Keratinocyte (primary cell): ENCODE measurements at regions not wholly inside any gene's neighbourhood (a gene's known extent, or its start where the extent isn't known, plus 50 kb on each side); places are given as distances from the start of the nearest gene placed in this dataset.

Experiments
- CTCF ChIP-seq, 3 experiments: IDR thresholded peaks in 1 of 3; conservative IDR thresholded peaks in 1 of 3; optimal IDR thresholded peaks in 1 of 3; 2 replicates in 2 of 3; 3 replicates in 1 of 3; pipeline versions ENCODE3 to v1.5.1; 2011; ENCODE audit warnings: low read length in 3 of 3, mild to moderate bottlenecking in 3 of 3, moderate library complexity in 2 of 3, control low read depth in 1 of 3, inconsistent platforms in 1 of 3; ENCODE audit not compliant: insufficient read depth in 2 of 3; ENCODE audit errors: extremely low read depth in 1 of 3
- EZH2 ChIP-seq: IDR thresholded peaks from one replicate; pipeline ENCODE4 v1.6.1; 2012; ENCODE audit warnings: inconsistent platforms, mild to moderate bottlenecking, low read length, moderate library complexity

- no peak for TF ChIP-seq CTCF (optimal IDR thresholded peaks at IDR 0.05 in 1 of 3, IDR thresholded peaks at IDR 0.05 in 1 of 3, conservative IDR thresholded peaks at IDR 0.05 in 1 of 3; ENCODE audit: extremely low read depth in 1 of 3, insufficient read depth in 2 of 3, low read length in 3 of 3)
- no peak for TF ChIP-seq EZH2
Observed at GRCh38 chr22:42202048-42202447, 68.4 kb downstream of the TCF20 start.
